Neural progenitor cell (in vitro differentiated cells): ENCODE measurements at regions not wholly inside any gene's neighbourhood (a gene's known extent, or its start where the extent isn't known, plus 50 kb on each side); places are given as distances from the start of the nearest gene placed in this dataset.
A peak's percentile ranks its signal among the peaks of the same experiment; 100 is the strongest.

Experiments used
- DNase-seq: peaks from one replicate; pipeline ENCODE4 v3.0.0-alpha.2; 2016; ENCODE audit warnings: low spot score
- H2AFZ ChIP-seq: fragments of 200-600 bp; sonication (generic); replicated peaks from 2 replicates; pipeline ENCODE4 v1.6.1; 2016; ENCODE audit warnings: antibody characterized with exemption
- H3F3A ChIP-seq: fragments of 200-600 bp; sonication (generic); 2 replicates; pipeline ENCODE4 v1.6.1; 2016; ENCODE audit warnings: antibody characterized with exemption, low read depth
- H3K27ac ChIP-seq: fragments of 200-600 bp; sonication (generic); 2 replicates; pipeline ENCODE4 v1.5.1; 2016; ENCODE audit warnings: mild to moderate bottlenecking
- H3K27me3 ChIP-seq: fragments of 200-600 bp; sonication (generic); 2 replicates; pipeline ENCODE4 v1.6.1; 2016; ENCODE audit warnings: mild to moderate bottlenecking, moderate library complexity
- H3K36me3 ChIP-seq: fragments of 200-600 bp; sonication (generic); 2 replicates; pipeline ENCODE4 v1.5.1; 2016
- H3K4me1 ChIP-seq: fragments of 200-600 bp; sonication (generic); 2 replicates; pipeline ENCODE4 v1.6.1; 2016; ENCODE audit warnings: mixed run types
- H3K4me2 ChIP-seq: fragments of 200-600 bp; sonication (generic); 2 replicates; pipeline ENCODE4 v1.6.1; 2016
- H3K4me3 ChIP-seq: fragments of 200-600 bp; sonication (generic); 2 replicates; pipeline ENCODE4 v1.5.1; 2016
- H3K79me2 ChIP-seq: fragments of 200-600 bp; sonication (generic); 2 replicates; pipeline ENCODE4 v1.6.1; 2016; ENCODE audit warnings: low read depth
- H3K9ac ChIP-seq: fragments of 200-600 bp; sonication (generic); 2 replicates; pipeline ENCODE4 v1.6.1; 2016
- H3K9me3 ChIP-seq: fragments of 200-600 bp; sonication (generic); 2 replicates; pipeline ENCODE4 v1.5.1; 2016; ENCODE audit warnings: low read depth
- H4K20me1 ChIP-seq: fragments of 200-600 bp; sonication (generic); 2 replicates; pipeline ENCODE4 v1.6.1; 2016; ENCODE audit warnings: low read depth
- H3K27ac Mint-ChIP-seq: 3 replicates; pipeline ENCODE4 v1.8.0; 2021; ENCODE audit warnings: mixed read lengths
- H3K27me3 Mint-ChIP-seq: 2 replicates; pipeline ENCODE4 v1.8.0; 2022; ENCODE audit warnings: low read depth, mild to moderate bottlenecking, inconsistent platforms, moderate library complexity, mixed read lengths; ENCODE audit not compliant: insufficient read depth
- H3K36me3 Mint-ChIP-seq: 3 replicates; pipeline ENCODE4 v1.8.0; 2021; ENCODE audit warnings: mixed read lengths
- H3K4me1 Mint-ChIP-seq: 3 replicates; pipeline ENCODE4 v1.8.0; 2021; ENCODE audit warnings: mixed read lengths
- H3K4me3 Mint-ChIP-seq: 3 replicates; pipeline ENCODE4 v1.8.0; 2021; ENCODE audit warnings: mild to moderate bottlenecking, moderate library complexity, mixed read lengths
- H3K9me3 Mint-ChIP-seq: 3 replicates; pipeline ENCODE4 v1.8.0; 2020; ENCODE audit warnings: mixed read lengths
- EZH2 ChIP-seq: fragments of 200-600 bp; sonication (generic); IDR thresholded peaks from 2 replicates; pipeline ENCODE4 v1.6.1; 2017; ENCODE audit warnings: antibody characterized with exemption, mild to moderate bottlenecking, moderate library complexity
- EZH2phosphoT487 ChIP-seq: fragments of 200-600 bp; sonication (generic); IDR thresholded peaks from 2 replicates; pipeline ENCODE4 v1.6.1; 2017; ENCODE audit warnings: antibody characterized with exemption
- TF ChIP-seq, protein P1 (sequence below): fragments of 200-600 bp; sonication (generic); IDR thresholded peaks from 2 replicates; pipeline ENCODE4 v1.5.1; 2017; ENCODE audit warnings: antibody characterized with exemption, mild to moderate bottlenecking

DNA sequence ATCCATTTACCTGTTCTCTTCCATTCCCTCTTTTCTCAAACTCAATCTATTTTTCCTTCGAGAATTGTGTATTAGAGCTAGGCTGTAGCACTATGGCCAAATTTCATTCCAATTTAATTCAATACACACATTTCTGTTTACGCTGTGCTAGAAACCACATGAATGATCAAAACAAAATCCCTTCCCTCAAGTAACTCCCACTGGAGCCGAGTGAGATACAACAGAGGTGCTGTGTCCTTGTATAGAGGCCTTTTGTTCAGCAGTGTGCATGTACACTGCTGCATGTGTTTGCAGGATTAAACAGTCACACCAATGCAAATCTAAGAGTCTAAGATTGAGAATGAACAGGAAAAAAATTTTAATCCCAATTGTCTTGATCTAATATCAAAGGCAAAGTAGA is 734.2 kb downstream of the RAPGEF2 start:
- H2AFZ ChIP-seq: no peak overlapping the region
- H3K36me3 ChIP-seq: no peaks in the 10 kb centered on the region
- peaks cover 4% of the 10 kb centered on the region for H3K4me1 Mint-ChIP-seq
- H3K9ac ChIP-seq: no peak overlapping the region
- TF ChIP-seq, protein P1, sequence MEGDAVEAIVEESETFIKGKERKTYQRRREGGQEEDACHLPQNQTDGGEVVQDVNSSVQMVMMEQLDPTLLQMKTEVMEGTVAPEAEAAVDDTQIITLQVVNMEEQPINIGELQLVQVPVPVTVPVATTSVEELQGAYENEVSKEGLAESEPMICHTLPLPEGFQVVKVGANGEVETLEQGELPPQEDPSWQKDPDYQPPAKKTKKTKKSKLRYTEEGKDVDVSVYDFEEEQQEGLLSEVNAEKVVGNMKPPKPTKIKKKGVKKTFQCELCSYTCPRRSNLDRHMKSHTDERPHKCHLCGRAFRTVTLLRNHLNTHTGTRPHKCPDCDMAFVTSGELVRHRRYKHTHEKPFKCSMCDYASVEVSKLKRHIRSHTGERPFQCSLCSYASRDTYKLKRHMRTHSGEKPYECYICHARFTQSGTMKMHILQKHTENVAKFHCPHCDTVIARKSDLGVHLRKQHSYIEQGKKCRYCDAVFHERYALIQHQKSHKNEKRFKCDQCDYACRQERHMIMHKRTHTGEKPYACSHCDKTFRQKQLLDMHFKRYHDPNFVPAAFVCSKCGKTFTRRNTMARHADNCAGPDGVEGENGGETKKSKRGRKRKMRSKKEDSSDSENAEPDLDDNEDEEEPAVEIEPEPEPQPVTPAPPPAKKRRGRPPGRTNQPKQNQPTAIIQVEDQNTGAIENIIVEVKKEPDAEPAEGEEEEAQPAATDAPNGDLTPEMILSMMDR: no peak
- no peak for TF ChIP-seq EZH2
- no peak for TF ChIP-seq EZH2phosphoT487
- H3K36me3 Mint-ChIP-seq: no peaks in the 10 kb centered on the region
- H3K4me3 ChIP-seq: no peak overlapping the region
- H3K4me3 Mint-ChIP-seq: no peak overlapping the region
- H4K20me1 ChIP-seq: no peaks in the 10 kb centered on the region
- H3F3A ChIP-seq: no peaks in the 10 kb centered on the region
- H3K27me3 ChIP-seq: no peaks in the 10 kb centered on the region
- H3K27ac ChIP-seq: no peak overlapping the region
- no peaks in the 10 kb centered on the region for H3K9me3 ChIP-seq
- DNase-seq: no peak
- H3K9me3 Mint-ChIP-seq: peaks cover under 1% of the 10 kb centered on the region
- H3K27ac Mint-ChIP-seq: no peak overlapping the region
- no peaks in the 10 kb centered on the region for H3K4me1 ChIP-seq
- H3K79me2 ChIP-seq: no peaks in the 10 kb centered on the region
- no peaks in the 10 kb centered on the region for H3K27me3 Mint-ChIP-seq
- no peak overlapping the region for H3K4me2 ChIP-seq

DNA sequence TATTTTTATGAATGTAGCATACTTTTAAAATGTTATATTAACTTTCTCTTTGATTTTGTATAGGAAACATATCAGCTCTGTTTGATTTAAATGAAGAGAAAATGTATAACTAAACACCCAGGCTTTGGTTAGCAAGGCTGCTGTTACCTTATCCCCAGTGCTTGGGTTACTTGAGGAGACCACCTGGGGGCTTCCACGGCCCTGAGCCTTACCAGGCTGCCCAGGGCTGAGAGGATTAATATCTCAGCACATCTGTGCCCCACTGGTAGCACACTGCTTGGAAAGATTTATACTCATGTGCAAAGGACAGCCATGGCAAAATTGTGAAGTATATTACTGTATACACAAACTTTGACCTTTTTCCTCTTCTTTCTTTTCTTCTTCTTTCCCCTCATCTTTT is 752.9 kb downstream of the RAPGEF2 start:
- Histone ChIP-seq H3K4me3 (no peak overlapping the region), H3K9me3 (no peaks in the 10 kb centered on the region), H3K36me3 (no peaks in the 10 kb centered on the region), H3K4me1 (peaks cover 29% of the 10 kb centered on the region), H4K20me1 (no peaks in the 10 kb centered on the region), H3K27me3 (no peaks in the 10 kb centered on the region), H3K4me2 (peak overlapping the region; percentile 8), H3K79me2 (no peaks in the 10 kb centered on the region), H3K27ac (no peak overlapping the region), H3K9ac (no peak overlapping the region), H3F3A (peaks cover 16% of the 10 kb centered on the region), H2AFZ (no peak overlapping the region)
- no peak for TF ChIP-seq EZH2phosphoT487
- no peak for TF ChIP-seq EZH2
- TF ChIP-seq, protein P1: no peak
- H3K9me3 Mint-ChIP-seq: peaks cover 1% of the 10 kb centered on the region
- peaks cover 10% of the 10 kb centered on the region for H3K4me1 Mint-ChIP-seq
- no peak overlapping the region for H3K4me3 Mint-ChIP-seq
- no peaks in the 10 kb centered on the region for H3K36me3 Mint-ChIP-seq
- DNase-seq: peak; percentile 30
- no peak overlapping the region for H3K27ac Mint-ChIP-seq
- peaks cover 4% of the 10 kb centered on the region for H3K27me3 Mint-ChIP-seq

DNA sequence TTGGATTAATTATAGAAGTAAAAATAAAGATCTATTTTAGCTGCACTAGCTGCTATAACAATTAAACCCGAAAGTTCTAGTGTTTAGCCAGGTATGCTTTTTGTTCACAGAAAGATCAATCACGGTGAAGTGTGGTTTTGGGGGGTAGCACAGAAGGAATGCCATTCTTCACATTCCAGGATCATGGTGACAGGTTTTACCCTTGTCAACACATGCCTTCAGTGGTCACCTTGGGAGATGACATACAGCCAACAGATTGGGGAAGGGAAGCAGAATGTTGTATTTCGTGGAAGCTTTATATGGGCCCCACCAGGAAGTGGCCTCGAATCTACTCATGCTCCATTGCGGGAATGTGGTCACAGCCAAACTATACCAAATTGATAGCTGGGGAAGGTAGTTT is 753.6 kb downstream of the RAPGEF2 start:
- TF ChIP-seq, protein P1: no peak
- TF ChIP-seq EZH2phosphoT487: no peak
- no peak for TF ChIP-seq EZH2
- H3K9me3 Mint-ChIP-seq: peaks cover 1% of the 10 kb centered on the region

More for the DNA sequence above, 753.6 kb downstream of the RAPGEF2 start:
- Histone ChIP-seq H4K20me1 (no peaks in the 10 kb centered on the region), H3K27me3 (no peaks in the 10 kb centered on the region), H3K9ac (no peak overlapping the region), H3K79me2 (no peaks in the 10 kb centered on the region), H3K27ac (no peak overlapping the region), H3K4me2 (peak overlapping the region; percentile 19), H3K36me3 (no peaks in the 10 kb centered on the region), H3F3A (peaks cover 16% of the 10 kb centered on the region), H2AFZ (no peak overlapping the region), H3K4me1 (peaks cover 29% of the 10 kb centered on the region), H3K9me3 (no peaks in the 10 kb centered on the region), H3K4me3 (no peak overlapping the region)
- no peak overlapping the region for H3K27ac Mint-ChIP-seq
- DNase-seq: peak; percentile 28
- peaks cover 4% of the 10 kb centered on the region for H3K27me3 Mint-ChIP-seq
- no peaks in the 10 kb centered on the region for H3K36me3 Mint-ChIP-seq
- H3K4me3 Mint-ChIP-seq: no peak overlapping the region
- H3K4me1 Mint-ChIP-seq: peaks cover 10% of the 10 kb centered on the region
